DMS153 (cell line): ENCODE measurements at regions not wholly inside any gene's neighbourhood (a gene's known extent, or its start where the extent isn't known, plus 50 kb on each side); places are given as distances from the start of the nearest gene placed in this dataset.

Experiments
- DNase-seq: peaks from one replicate; lab custom pipeline; 2025; lab: John Stamatoyannopoulos, UW

- DNase-seq, result no peak
Observed at GRCh38 chr20:52261792-52262191, 70.2 kb upstream of the ZFP64 start.

- no peak for DNase-seq
Observed at GRCh38 chr20:52259295-52259694, 67.7 kb upstream of the ZFP64 start.

GRCh38 chr20:52256454-52256853 is 64.9 kb upstream of the ZFP64 start:
- no peak for DNase-seq

GRCh38 chr20:52252664-52253063 is 61.1 kb upstream of the ZFP64 start:
- no peak for DNase-seq

DNA sequence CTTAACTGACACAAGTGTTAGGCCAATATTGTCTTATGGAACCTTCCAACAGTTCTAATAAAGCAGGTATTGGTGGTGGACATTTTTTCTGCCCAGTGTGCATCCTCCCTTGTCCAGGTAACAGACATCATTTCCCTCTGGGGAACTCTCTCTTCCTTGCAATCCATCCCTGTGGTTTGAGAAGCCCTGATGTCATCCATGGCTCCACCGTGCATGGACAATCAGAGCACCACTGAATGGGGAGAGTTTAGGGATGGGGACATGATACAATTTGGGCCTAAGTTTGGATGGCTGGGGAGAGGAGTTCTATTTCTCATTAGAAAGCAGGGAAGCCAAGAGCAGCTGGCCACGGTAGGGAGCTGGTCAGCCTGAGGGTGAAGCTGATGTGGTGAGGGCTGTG is 60.2 kb upstream of the ZFP64 start:
- DNase-seq, result no peak

DNA sequence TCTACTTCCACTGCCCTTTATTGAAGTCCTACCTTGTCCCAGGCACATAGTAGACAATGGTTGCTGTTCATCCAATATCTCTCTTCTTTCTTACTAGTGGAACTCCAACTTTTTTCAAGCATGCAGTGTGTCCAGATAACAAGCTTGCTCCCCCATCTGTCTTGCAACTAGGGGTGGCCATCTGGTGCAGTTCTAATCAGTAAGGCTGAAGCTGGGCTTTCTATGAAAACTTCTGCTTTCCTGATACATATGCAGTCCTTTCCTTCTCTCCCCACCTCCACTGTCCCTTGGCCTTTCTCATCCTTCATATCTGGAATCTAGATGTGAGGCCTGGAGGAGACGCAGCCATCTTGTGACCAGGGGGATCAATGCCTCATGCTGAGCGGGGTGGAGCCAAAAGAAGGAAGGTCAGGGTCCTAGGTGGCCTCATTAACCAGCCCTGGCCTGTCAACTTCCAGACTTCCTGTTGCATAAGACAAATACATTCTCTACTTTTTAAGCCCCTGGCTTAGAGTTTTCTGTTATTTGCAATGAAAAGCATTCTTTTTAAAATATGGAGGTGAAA is 59.6 kb upstream of the ZFP64 start:
- no peak for DNase-seq

DNA sequence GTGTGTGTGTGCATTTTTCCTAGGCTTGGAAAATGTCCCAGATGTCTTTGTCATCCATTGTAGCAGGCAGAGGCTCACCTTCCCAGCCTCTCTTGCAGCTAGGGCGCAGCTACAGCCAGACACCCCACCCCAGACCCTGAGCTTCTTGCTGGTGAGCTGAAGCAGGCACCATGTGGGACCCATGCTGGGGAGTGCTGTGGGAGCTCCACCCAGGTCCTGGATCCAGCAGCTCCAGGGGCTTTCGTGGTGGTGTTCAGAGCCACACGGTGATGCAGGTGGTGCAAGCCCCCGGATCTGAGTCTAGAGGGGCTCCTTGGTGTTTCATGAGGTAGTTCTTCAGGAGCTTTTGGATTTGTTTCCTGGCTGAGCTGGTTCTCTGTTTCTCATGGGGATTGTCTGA is 56.0 kb upstream of the ZFP64 start:
- DNase-seq, result no peak

DNA sequence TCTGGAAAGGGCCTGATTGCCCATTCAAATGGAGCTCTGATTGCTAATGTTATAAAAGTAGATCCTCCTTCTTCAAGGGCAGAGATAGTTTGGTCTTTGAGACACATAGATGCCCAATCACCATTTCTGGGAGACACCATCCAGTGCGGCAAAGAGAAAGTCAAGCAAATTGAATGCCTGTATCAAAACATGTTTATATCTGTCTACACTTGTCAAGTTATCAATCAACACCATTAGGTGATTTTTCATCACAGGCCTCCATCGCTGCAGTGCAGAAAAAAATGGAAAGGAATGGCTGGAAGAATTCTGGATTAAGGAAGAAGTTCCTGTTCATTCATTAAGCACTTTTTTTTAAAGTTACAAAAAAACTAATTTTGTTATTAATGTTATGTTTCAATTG is 54.8 kb upstream of the ZFP64 start:
- no peak for DNase-seq

DNA sequence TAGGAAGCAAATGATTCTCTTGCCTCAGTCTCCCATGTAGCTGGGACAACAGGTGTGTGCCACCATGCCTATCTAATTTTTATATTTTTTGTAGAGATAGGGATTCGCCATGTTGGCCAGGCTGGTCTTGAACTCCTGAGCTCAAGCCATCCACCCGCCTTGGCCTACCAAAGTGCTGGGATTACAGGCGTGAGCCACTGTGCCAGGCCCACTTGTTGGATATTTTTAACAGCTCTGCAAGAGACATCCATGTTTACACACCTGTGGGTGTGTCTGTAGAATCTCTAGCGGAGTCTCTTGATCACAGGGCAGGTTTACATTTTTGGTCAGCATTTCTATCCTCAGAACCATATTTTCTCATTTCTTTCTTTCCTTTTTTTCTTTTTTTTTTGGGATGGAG is 53.1 kb upstream of the ZFP64 start:
- DNase-seq, result no peak

GRCh38 chr20:52242237-52243230 is 51.0 kb upstream of the ZFP64 start:
- no peak for DNase-seq
